ENCODE measurements at regions not wholly inside any gene's neighbourhood (a gene's known extent, or its start where the extent isn't known, plus 50 kb on each side); places are given as distances from the start of the nearest gene placed in this dataset.

GRCh38 chr2:238699307-238700116, 148.4 kb upstream of the TWIST2 start:
- no peak overlapping the region for H3K27ac ChIP-seq
- TF ChIP-seq, protein P1, sequence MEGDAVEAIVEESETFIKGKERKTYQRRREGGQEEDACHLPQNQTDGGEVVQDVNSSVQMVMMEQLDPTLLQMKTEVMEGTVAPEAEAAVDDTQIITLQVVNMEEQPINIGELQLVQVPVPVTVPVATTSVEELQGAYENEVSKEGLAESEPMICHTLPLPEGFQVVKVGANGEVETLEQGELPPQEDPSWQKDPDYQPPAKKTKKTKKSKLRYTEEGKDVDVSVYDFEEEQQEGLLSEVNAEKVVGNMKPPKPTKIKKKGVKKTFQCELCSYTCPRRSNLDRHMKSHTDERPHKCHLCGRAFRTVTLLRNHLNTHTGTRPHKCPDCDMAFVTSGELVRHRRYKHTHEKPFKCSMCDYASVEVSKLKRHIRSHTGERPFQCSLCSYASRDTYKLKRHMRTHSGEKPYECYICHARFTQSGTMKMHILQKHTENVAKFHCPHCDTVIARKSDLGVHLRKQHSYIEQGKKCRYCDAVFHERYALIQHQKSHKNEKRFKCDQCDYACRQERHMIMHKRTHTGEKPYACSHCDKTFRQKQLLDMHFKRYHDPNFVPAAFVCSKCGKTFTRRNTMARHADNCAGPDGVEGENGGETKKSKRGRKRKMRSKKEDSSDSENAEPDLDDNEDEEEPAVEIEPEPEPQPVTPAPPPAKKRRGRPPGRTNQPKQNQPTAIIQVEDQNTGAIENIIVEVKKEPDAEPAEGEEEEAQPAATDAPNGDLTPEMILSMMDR (IDR thresholded peaks at IDR 0.05): no peak
- no peak for TF ChIP-seq ZFX (IDR thresholded peaks at IDR 0.05; ENCODE audit: borderline replicate concordance)

- H3K27ac ChIP-seq: no peak overlapping the region
Observed at GRCh38 chr2:238700117-238700457, 147.8 kb upstream of the TWIST2 start.

GRCh38 chr2:238700506-238701340, 147.2 kb upstream of the TWIST2 start:
- no peak overlapping the region for H3K27ac ChIP-seq
- TF ChIP-seq, protein P1 (IDR thresholded peaks at IDR 0.05): no peak
- no peak for TF ChIP-seq ZFX (IDR thresholded peaks at IDR 0.05; ENCODE audit: borderline replicate concordance)

More at GRCh38 chr2:238700117-238700457, 147.8 kb upstream of the TWIST2 start:
- no peak for TF ChIP-seq ZFX (IDR thresholded peaks at IDR 0.05; ENCODE audit: borderline replicate concordance)
- TF ChIP-seq, protein P1 (IDR thresholded peaks at IDR 0.05): no peak

GRCh38 chr2:238701341-238702206, 146.3 kb upstream of the TWIST2 start:
- H3K27ac ChIP-seq: no peak overlapping the region
- no peak for TF ChIP-seq ZFX (IDR thresholded peaks at IDR 0.05; ENCODE audit: borderline replicate concordance)
- TF ChIP-seq, protein P1 (IDR thresholded peaks at IDR 0.05): no peak

- TF ChIP-seq ZFX (IDR thresholded peaks at IDR 0.05; ENCODE audit: borderline replicate concordance): no peak
- TF ChIP-seq, protein P1 (IDR thresholded peaks at IDR 0.05): no peak
- no peak overlapping the region for H3K27ac ChIP-seq
Observed at GRCh38 chr2:238702276-238703052, 145.4 kb upstream of the TWIST2 start.

DNA sequence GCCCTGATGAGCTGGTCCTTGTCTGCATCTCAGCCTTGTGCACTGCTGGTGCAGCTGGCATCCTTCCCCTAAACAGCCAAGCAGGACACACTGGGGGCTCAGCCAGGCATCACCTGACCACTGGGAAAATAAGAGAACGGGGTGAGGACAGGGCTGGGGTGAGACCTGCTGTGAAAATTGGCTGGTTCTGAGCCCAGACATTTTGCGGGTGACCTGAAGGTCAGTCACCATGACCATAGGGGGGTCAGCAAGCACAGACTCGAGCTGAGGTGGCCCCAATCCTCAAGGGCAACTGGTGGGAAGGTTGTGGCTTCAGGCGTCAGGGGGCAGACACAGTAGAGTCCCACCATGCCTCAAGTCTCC, 144.9 kb upstream of the TWIST2 start:
- no peak overlapping the region for H3K27ac ChIP-seq
- TF ChIP-seq, protein P1 (IDR thresholded peaks at IDR 0.05): no peak
- no peak for TF ChIP-seq ZFX (IDR thresholded peaks at IDR 0.05; ENCODE audit: borderline replicate concordance)
